ENCODE measurements at regions not wholly inside any gene's neighbourhood (a gene's known extent, or its start where the extent isn't known, plus 50 kb on each side); places are given as distances from the start of the nearest gene placed in this dataset.

GRCh38 chr18:29648891-29649290 is 1393.7 kb downstream of the DSC3 start:
- peaks cover 5 to 14% of the 10 kb centered on the region in 2 donors for H3K9me3 Mint-ChIP-seq
- no peak overlapping the region for H3K27ac Mint-ChIP-seq
- ATAC-seq (replicated peaks) (no peak), DNase-seq (no peak)
- no peaks in the 10 kb centered on the region for H3K4me1 Mint-ChIP-seq
- no peaks in the 10 kb centered on the region for H3K36me3 Mint-ChIP-seq
- H3K27me3 Mint-ChIP-seq = no peaks in the 10 kb centered on the region
- H3K4me3 Mint-ChIP-seq = no peak overlapping the region

DNA sequence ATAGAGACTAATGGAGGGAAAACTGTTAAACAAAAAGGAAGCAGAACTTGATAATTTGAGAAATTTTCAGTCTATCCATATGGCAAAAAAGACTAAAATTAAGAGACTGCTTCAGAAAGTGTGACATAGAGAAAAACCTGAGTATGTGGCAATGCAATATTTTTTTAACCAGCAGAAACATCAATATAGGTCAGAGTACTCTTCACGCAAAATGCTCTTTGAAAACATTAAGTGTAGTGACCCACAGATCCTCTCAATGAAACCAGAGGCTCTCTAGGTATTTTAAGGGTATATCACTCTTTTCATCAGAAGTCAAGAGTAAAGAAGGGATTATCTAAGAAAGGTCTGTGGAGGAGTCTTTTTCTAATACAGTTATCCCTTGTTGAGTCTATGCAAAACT is 1394.8 kb downstream of the DSC3 start:
- H3K27ac Mint-ChIP-seq = no peak overlapping the region

DNA sequence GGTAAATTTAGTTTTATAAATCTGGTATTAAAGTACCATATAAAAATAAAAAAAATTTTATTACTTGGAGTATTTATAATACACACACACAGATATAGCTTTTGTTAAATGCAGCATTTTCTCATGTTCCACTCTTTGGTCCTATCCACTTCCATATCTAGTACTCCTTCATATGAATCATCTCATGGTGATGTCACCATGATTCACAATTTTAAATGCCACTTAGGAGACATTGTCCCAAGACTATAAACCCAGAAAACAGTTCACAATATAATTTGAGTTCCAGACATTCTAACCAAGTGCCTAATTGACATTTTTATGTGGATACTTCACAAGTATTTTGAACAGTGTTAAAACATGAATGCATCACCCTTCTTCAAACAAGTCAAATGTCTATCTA is 1398.3 kb downstream of the DSC3 start:
- Mint-ChIP-seq H3K36me3 (no peaks in the 10 kb centered on the region), H3K27me3 (no peaks in the 10 kb centered on the region), H3K4me1 (no peaks in the 10 kb centered on the region), H3K27ac (no peak overlapping the region), H3K4me3 (no peak overlapping the region), H3K9me3 (peaks cover 5 to 7% of the 10 kb centered on the region in 2 donors)
- ATAC-seq (replicated peaks) (no peak), DNase-seq (no peak)

More for the DNA sequence above, 1394.8 kb downstream of the DSC3 start:
- H3K9me3 Mint-ChIP-seq = peaks cover 5 to 9% of the 10 kb centered on the region in 2 donors
- no peak for DNase-seq
- no peaks in the 10 kb centered on the region for H3K4me1 Mint-ChIP-seq
- H3K36me3 Mint-ChIP-seq = no peaks in the 10 kb centered on the region
- ATAC-seq (replicated peaks) = no peak
- no peaks in the 10 kb centered on the region for H3K27me3 Mint-ChIP-seq
- no peak overlapping the region for H3K4me3 Mint-ChIP-seq

DNA sequence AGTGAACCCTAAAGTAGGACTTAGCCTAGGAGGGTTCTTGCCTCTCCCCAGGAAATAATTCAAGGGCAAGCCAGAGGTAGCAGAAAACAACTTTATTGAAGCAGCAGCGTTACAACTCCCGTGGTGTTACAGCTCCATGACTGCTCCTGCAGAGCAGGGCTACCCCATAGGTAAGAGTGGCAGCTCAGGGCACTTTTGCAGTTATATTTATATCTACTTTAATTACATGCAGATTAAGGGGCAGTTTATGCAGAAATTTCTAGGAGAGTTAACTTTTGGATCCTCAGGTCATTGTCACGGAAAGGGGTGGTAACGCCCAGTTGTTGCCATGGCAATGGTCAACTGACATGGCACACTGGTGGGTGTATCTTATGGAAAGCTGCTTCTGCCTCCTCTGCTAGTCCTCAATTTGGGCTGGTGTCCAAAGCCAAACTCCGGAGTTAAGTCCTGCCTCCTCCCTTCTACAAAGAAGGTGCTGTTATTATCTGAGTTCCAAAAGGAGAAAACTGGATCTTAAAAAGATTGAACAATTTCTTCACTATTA is 1413.0 kb downstream of the DSC3 start:
- Mint-ChIP-seq H3K27ac (no peak overlapping the region), H3K9me3 (peaks cover 0 to 2% of the 10 kb centered on the region in 2 donors), H3K36me3 (no peaks in the 10 kb centered on the region), H3K4me1 (no peaks in the 10 kb centered on the region), H3K27me3 (no peaks in the 10 kb centered on the region), H3K4me3 (no peak overlapping the region)
- DNase-seq = no peak
- no peak for ATAC-seq (replicated peaks)

- Mint-ChIP-seq H3K9me3 (peaks cover 2 to 3% of the 10 kb centered on the region in 2 donors), H3K36me3 (no peaks in the 10 kb centered on the region), H3K4me1 (no peaks in the 10 kb centered on the region), H3K27ac (no peak overlapping the region), H3K4me3 (no peak overlapping the region), H3K27me3 (no peaks in the 10 kb centered on the region)
- no peak for ATAC-seq (replicated peaks)
- no peak for DNase-seq
Measured at GRCh38 chr18:29626094-29626493, 1416.4 kb downstream of the DSC3 start.

DNA sequence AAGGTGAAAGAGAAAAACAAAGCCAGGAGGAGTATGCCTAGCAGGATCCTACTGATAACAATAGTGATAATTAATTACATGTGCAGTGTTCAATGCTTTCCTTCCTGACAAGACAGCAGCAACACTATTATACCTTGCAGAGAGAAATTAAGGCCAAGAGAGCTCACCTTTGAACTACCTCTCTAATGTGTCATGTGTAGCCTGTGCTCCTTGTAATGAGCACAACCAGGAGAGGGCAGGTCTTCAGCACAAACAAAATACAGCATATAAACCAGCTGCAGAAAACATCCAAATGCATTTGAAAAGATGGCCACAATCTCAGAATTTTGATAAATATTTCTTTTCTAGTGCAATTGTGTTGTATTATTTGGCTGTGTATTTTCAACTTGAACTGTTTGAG is 1425.7 kb downstream of the DSC3 start:
- no peak overlapping the region for H3K27ac Mint-ChIP-seq
- DNase-seq = no peak
- no peak overlapping the region for H3K4me3 Mint-ChIP-seq
- no peak for ATAC-seq (replicated peaks)
- H3K4me1 Mint-ChIP-seq = no peaks in the 10 kb centered on the region
- no peaks in the 10 kb centered on the region for H3K27me3 Mint-ChIP-seq
- no peaks in the 10 kb centered on the region for H3K36me3 Mint-ChIP-seq
- H3K9me3 Mint-ChIP-seq = peaks cover 3% of the 10 kb centered on the region in 2 donors

DNA sequence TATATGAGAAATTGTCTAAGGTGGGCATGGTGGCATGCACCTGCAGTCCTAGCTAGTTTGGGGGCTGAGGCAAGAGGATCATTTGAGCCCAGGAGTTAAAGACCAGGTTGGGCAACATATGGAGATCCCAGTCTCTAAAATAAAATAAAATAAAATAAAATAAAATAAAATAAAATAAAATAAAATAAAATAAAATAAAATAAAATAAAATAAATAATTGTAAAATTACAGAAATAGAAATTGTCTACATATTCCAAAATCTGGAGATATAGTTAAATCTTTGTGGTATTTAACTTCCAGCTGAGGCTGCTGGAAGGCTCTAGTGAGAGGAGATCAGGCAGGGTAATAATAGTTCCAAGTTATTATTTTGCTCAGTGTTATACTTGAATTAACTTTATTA is 1432.1 kb upstream of the CDH2 start:
- H3K36me3 Mint-ChIP-seq = no peaks in the 10 kb centered on the region
- ATAC-seq (replicated peaks) (no peak), DNase-seq (no peak)
- H3K9me3 Mint-ChIP-seq = peaks cover 12 to 22% of the 10 kb centered on the region in 2 donors
- no peaks in the 10 kb centered on the region for H3K4me1 Mint-ChIP-seq
- no peak overlapping the region for H3K27ac Mint-ChIP-seq
- no peak overlapping the region for H3K4me3 Mint-ChIP-seq
- H3K27me3 Mint-ChIP-seq = no peaks in the 10 kb centered on the region

GRCh38 chr18:29605365-29605764 is 1428.4 kb upstream of the CDH2 start:
- no peaks in the 10 kb centered on the region for H3K27me3 Mint-ChIP-seq
- H3K4me3 Mint-ChIP-seq = no peak overlapping the region
- peaks cover 14 to 28% of the 10 kb centered on the region in 2 donors for H3K9me3 Mint-ChIP-seq

DNA sequence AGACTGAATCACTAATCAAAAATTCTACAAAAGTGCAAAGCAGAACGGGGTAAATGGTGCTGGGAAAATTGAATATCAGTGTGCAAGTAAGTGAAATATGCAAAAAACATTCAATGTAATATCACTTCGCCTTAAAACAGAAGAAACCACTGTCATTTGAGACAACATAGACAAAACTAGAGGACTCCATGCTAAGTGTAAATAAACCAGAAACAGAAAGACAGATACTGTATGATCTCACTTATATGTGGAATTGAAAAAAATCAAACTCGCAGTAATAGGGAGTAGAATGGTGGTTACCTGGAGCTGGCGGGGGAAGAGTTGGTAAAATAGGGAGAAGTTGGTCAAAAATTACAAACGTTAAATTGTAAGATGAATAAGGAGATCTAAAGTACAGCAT is 1420.0 kb upstream of the CDH2 start:
- Mint-ChIP-seq H3K27me3 (no peaks in the 10 kb centered on the region), H3K27ac (no peak overlapping the region)
- ATAC-seq (replicated peaks) = no peak

More at GRCh38 chr18:29605365-29605764, 1428.4 kb upstream of the CDH2 start:
- Mint-ChIP-seq H3K27ac (no peak overlapping the region), H3K4me1 (no peaks in the 10 kb centered on the region), H3K36me3 (no peaks in the 10 kb centered on the region)
- DNase-seq = no peak
- ATAC-seq (replicated peaks) = no peak

DNA sequence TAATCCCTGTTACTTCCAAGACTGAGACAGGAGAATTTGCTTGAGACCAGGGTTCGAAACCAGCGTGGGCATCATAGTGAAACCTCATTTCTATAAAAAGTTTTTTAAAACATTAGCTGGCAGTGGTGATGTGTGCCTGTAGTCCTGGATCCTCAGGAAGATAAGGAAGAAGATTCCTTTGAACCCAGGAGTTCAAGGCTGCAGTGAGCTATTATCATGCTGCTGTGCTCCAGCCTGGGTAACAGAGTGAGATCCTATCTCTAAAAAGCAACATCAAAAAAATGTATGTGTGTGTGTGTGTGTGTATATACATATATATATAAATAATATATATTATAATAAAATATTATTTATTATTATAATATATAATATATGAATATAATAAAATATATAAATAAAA is 1417.6 kb upstream of the CDH2 start:
- DNase-seq (no peak), ATAC-seq (replicated peaks) (no peak)
- Mint-ChIP-seq H3K36me3 (no peaks in the 10 kb centered on the region), H3K4me1 (no peaks in the 10 kb centered on the region), H3K27ac (no peak overlapping the region), H3K4me3 (no peak overlapping the region), H3K9me3 (peaks cover 4 to 9% of the 10 kb centered on the region in 2 donors), H3K27me3 (no peaks in the 10 kb centered on the region)

More for the DNA sequence above, 1420.0 kb upstream of the CDH2 start:
- Mint-ChIP-seq H3K9me3 (peaks cover under 1 to 9% of the 10 kb centered on the region in 2 donors), H3K4me3 (no peak overlapping the region), H3K36me3 (no peaks in the 10 kb centered on the region), H3K4me1 (no peaks in the 10 kb centered on the region)
- DNase-seq = no peak

GRCh38 chr18:29588446-29589100 is 1411.6 kb upstream of the CDH2 start:
- DNase-seq (no peak), ATAC-seq (replicated peaks) (no peak)
- Mint-ChIP-seq H3K36me3 (no peaks in the 10 kb centered on the region), H3K4me1 (no peaks in the 10 kb centered on the region), H3K9me3 (peaks cover 8 to 13% of the 10 kb centered on the region in 2 donors), H3K4me3 (no peak overlapping the region), H3K27ac (no peak overlapping the region), H3K27me3 (no peaks in the 10 kb centered on the region)

- H3K27ac Mint-ChIP-seq = no peak overlapping the region
- no peaks in the 10 kb centered on the region for H3K27me3 Mint-ChIP-seq
- H3K4me3 Mint-ChIP-seq = no peak overlapping the region
- DNase-seq = no peak
- H3K36me3 Mint-ChIP-seq = no peaks in the 10 kb centered on the region
- H3K4me1 Mint-ChIP-seq = no peaks in the 10 kb centered on the region
- ATAC-seq (replicated peaks) = no peak
- H3K9me3 Mint-ChIP-seq = peaks cover 4 to 6% of the 10 kb centered on the region in 2 donors
Measured at GRCh38 chr18:29586210-29586609, 1409.3 kb upstream of the CDH2 start.

DNA sequence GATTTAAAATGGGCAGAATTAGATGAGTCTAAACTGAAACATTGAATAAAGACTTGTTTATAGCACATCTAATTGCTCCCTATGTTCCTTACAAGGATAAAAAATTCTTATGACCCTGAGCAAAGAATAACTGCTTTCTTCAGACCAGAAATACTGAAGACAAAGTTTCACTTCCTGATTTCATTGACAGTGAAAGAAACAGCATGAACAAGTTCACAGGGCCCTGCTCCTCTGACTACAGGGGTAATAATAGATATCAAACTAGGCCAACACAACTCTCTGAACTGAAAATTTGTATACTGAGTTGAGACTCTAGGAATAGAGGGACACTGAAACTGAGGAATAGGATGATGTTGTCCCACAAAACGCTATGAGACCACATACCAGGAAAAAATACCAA is 1383.3 kb upstream of the CDH2 start:
- ATAC-seq (replicated peaks) (peak; percentile 64 to 67), DNase-seq (no peak)
- Mint-ChIP-seq H3K9me3 (peaks cover 0 to 1% of the 10 kb centered on the region in 2 donors), H3K4me3 (no peak overlapping the region), H3K36me3 (no peaks in the 10 kb centered on the region), H3K4me1 (no peaks in the 10 kb centered on the region), H3K27ac (no peak overlapping the region), H3K27me3 (no peaks in the 10 kb centered on the region)

DNA sequence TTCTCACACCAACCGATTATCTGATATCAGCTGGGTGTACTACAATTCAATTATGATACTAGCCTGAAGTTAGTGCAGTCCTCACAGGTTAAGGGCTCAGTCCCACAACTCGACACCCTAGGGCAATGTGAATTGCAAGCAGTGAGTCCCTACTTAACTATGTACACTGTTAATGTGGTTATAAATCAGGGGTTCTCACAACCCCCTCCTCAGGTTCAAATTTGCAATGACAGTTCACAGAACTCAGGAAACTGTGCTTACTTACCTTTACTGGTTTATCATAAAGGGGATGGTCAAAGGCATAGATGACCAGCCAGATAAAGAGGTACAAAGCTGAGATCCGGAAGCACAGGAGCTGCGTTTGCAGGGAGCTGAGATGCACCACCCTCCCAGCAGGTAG is 1379.1 kb upstream of the CDH2 start:
- no peaks in the 10 kb centered on the region for H3K9me3 Mint-ChIP-seq
- no peak overlapping the region for H3K4me3 Mint-ChIP-seq
- H3K27ac Mint-ChIP-seq = no peak overlapping the region
- H3K27me3 Mint-ChIP-seq = no peaks in the 10 kb centered on the region
- H3K36me3 Mint-ChIP-seq = no peaks in the 10 kb centered on the region
- DNase-seq (no peak), ATAC-seq (replicated peaks) (no peak)
- H3K4me1 Mint-ChIP-seq = no peaks in the 10 kb centered on the region

DNA sequence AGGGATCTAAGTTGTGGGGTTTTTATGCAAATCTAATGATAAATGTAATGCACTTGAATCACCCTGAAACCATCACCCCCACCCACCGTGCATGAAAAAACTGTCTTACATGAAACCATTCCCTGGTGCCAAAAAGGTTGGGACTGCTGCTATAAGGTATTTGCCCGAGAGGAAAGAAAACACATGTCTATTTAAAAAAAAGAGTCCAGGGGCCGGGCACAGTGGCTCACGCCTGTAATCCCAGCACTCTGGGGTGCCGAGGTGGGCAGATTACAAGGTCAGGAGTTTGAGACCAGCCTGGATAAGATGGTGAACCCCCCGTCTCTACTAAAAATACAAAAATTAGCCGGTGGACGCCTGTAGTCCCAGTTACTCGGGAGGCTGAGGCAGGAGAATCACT is 1372.8 kb upstream of the CDH2 start:
- Mint-ChIP-seq H3K27ac (no peak overlapping the region), H3K9me3 (peaks cover 0 to under 1% of the 10 kb centered on the region in 2 donors), H3K4me3 (no peak overlapping the region), H3K4me1 (no peaks in the 10 kb centered on the region), H3K27me3 (no peaks in the 10 kb centered on the region), H3K36me3 (no peaks in the 10 kb centered on the region)
- ATAC-seq (replicated peaks) = no peak
- DNase-seq = no peak
